Nephron progenitor cell (in vitro differentiated cells): ENCODE measurements at regions not wholly inside any gene's neighbourhood (a gene's known extent, or its start where the extent isn't known, plus 50 kb on each side); places are given as distances from the start of the nearest gene placed in this dataset.

Experiments used
- DNase-seq: peaks from one replicate; pipeline ENCODE4 v3.0.0; 2021
- H3K27ac Mint-ChIP-seq: 2 replicates; pipeline ENCODE4 v1.8.0; 2021; ENCODE audit warnings: mild to moderate bottlenecking, moderate library complexity, mixed read lengths
- H3K27me3 Mint-ChIP-seq: 2 replicates; pipeline ENCODE4 v1.8.0; 2021; ENCODE audit warnings: mild to moderate bottlenecking, low read depth, mixed read lengths; ENCODE audit not compliant: poor library complexity
- H3K36me3 Mint-ChIP-seq: 2 replicates; pipeline ENCODE4 v1.8.0; 2021; ENCODE audit warnings: low read depth, mixed read lengths
- H3K4me1 Mint-ChIP-seq: 2 replicates; pipeline ENCODE4 v1.8.0; 2021; ENCODE audit warnings: mixed read lengths
- H3K4me3 Mint-ChIP-seq: 2 replicates; pipeline ENCODE4 v1.8.0; 2021; ENCODE audit warnings: mild to moderate bottlenecking, moderate library complexity, mixed read lengths
- H3K9me3 Mint-ChIP-seq: 2 replicates; pipeline ENCODE4 v1.8.0; 2021; ENCODE audit warnings: mild to moderate bottlenecking, moderate library complexity, mixed read lengths
- TF ChIP-seq, protein P1 (sequence below): fragments of 200-600 bp; sonication (generic); IDR thresholded peaks from 2 replicates; pipeline ENCODE4 v1.5.0; 2021; ENCODE audit warnings: antibody characterized with exemption

- Mint-ChIP-seq H3K36me3 (no peaks in the 10 kb centered on the region), H3K9me3 (no peaks in the 10 kb centered on the region), H3K27ac (no peak overlapping the region), H3K27me3 (peaks cover 34% of the 10 kb centered on the region), H3K4me1 (peaks cover 15% of the 10 kb centered on the region), H3K4me3 (no peak overlapping the region)
- DNase-seq, result no peak
- TF ChIP-seq, protein P1, sequence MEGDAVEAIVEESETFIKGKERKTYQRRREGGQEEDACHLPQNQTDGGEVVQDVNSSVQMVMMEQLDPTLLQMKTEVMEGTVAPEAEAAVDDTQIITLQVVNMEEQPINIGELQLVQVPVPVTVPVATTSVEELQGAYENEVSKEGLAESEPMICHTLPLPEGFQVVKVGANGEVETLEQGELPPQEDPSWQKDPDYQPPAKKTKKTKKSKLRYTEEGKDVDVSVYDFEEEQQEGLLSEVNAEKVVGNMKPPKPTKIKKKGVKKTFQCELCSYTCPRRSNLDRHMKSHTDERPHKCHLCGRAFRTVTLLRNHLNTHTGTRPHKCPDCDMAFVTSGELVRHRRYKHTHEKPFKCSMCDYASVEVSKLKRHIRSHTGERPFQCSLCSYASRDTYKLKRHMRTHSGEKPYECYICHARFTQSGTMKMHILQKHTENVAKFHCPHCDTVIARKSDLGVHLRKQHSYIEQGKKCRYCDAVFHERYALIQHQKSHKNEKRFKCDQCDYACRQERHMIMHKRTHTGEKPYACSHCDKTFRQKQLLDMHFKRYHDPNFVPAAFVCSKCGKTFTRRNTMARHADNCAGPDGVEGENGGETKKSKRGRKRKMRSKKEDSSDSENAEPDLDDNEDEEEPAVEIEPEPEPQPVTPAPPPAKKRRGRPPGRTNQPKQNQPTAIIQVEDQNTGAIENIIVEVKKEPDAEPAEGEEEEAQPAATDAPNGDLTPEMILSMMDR, result no peak
Observed at GRCh38 chr5:3654515-3654914, 58.9 kb downstream of the IRX1 start.

DNA sequence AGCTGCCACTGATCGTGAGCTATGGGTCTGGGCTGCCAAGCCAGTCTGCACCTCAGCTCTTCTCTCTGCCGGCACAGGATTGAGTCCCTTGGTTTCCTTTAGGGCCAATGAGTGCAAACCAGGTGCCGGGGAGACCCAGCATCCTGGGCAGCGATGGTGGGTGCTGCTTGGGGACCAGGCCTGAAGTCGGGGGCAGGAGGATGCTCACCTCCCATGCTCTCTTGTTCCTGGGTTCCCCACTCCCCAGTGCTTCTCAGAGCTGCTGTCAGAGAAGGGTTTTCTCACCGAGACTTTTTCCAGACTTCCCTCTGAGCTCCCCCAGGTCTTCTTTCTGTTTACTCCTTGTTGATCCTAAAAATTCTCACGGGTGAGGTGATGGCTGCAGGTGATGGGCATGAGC, 61.2 kb downstream of the IRX1 start:
- TF ChIP-seq, protein P1, result no peak
- Mint-ChIP-seq H3K4me3 (no peak overlapping the region), H3K27ac (no peak overlapping the region), H3K36me3 (no peaks in the 10 kb centered on the region), H3K27me3 (peaks cover 30% of the 10 kb centered on the region), H3K4me1 (peaks cover 11% of the 10 kb centered on the region), H3K9me3 (no peaks in the 10 kb centered on the region)
- no peak for DNase-seq

- no peak overlapping the region for H3K4me3 Mint-ChIP-seq
- peak; percentile 23 for DNase-seq
Observed at GRCh38 chr5:3657364-3658022, 61.9 kb downstream of the IRX1 start.

GRCh38 chr5:3658929-3659328, 63.3 kb downstream of the IRX1 start:
- peaks cover 19% of the 10 kb centered on the region for H3K27me3 Mint-ChIP-seq
- DNase-seq, result no peak

More at GRCh38 chr5:3657364-3658022, 61.9 kb downstream of the IRX1 start:
- peaks cover 11% of the 10 kb centered on the region for H3K4me1 Mint-ChIP-seq
- H3K27ac Mint-ChIP-seq, result no peak overlapping the region
- no peaks in the 10 kb centered on the region for H3K36me3 Mint-ChIP-seq
- no peaks in the 10 kb centered on the region for H3K9me3 Mint-ChIP-seq
- peaks cover 28% of the 10 kb centered on the region for H3K27me3 Mint-ChIP-seq
- TF ChIP-seq, protein P1, result no peak

GRCh38 chr5:3659907-3660306, 64.3 kb downstream of the IRX1 start:
- Mint-ChIP-seq H3K36me3 (no peaks in the 10 kb centered on the region), H3K4me3 (no peak overlapping the region), H3K9me3 (no peaks in the 10 kb centered on the region), H3K4me1 (peaks cover 11% of the 10 kb centered on the region), H3K27ac (no peak overlapping the region), H3K27me3 (peaks cover 15% of the 10 kb centered on the region)
- TF ChIP-seq, protein P1, result no peak
- no peak for DNase-seq

More at GRCh38 chr5:3658929-3659328, 63.3 kb downstream of the IRX1 start:
- Mint-ChIP-seq H3K4me3 (no peak overlapping the region), H3K36me3 (no peaks in the 10 kb centered on the region), H3K4me1 (peaks cover 11% of the 10 kb centered on the region), H3K27ac (no peak overlapping the region), H3K9me3 (no peaks in the 10 kb centered on the region)
- TF ChIP-seq, protein P1, result no peak

DNA sequence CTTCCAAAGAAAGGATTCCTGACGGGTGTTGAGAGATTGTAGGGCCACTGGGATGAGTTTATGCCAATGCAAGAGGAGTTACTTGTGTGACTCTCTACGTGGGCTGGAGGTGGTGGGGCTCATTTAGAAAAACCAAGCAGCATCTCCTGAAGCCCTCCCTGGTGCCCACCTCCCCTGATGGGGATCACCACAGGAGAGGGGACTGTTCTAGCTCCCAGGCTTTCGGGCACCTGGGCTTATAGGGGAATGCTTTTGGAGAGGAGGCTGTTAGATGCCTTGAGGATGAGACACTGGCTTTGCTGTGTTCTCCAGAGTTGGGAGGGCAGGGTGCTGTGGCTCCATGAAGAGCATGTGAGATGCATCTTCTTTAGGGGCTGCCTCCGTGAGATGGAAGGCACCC, 65.0 kb downstream of the IRX1 start:
- H3K4me3 Mint-ChIP-seq, result no peak overlapping the region
- H3K36me3 Mint-ChIP-seq, result no peaks in the 10 kb centered on the region
- no peak overlapping the region for H3K27ac Mint-ChIP-seq
- H3K4me1 Mint-ChIP-seq, result peaks cover 11% of the 10 kb centered on the region
- no peaks in the 10 kb centered on the region for H3K9me3 Mint-ChIP-seq
- DNase-seq, result no peak
- TF ChIP-seq, protein P1, result no peak
- peaks cover 11% of the 10 kb centered on the region for H3K27me3 Mint-ChIP-seq
